Renal cortex interstitium (tissue), 11 donors: ENCODE measurements at regions not wholly inside any gene's neighbourhood (a gene's known extent, or its start where the extent isn't known, plus 50 kb on each side); places are given as distances from the start of the nearest gene placed in this dataset.
"Not testable (repeated sequence)": the region's sequence is repeated elsewhere in the genome, so short reads cannot be mapped to it uniquely, and the experiment has no call there.

Experiments
- DNase-seq, 11 donors: peaks; one replicate each; pipeline ENCODE4 v3.0.0-alpha.2; 2013; ENCODE audit warnings: low read depth in 9 of 11, low spot score in 4 of 11; ENCODE audit errors: extremely low read depth in 1 of 11

DNA sequence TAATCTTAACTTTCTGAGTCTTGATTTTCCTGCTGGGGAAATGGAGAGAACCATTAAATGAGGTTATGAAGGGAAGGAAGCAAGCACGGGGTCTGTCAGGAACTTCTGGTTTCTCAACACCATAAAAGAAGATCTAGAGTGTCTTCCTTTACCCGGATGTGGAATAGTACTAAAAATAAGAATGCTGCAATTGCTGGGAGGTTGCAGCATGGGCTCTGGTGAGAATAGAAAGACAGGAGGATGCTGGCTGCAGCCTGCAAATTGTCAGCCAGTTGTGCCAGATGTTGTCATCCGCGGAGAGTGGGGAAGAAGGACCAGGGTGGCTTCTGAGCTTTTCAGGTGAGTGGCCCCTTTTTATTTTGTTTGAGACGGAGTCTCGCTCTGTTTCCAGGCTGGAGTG lies 69.3 kb upstream of the STC2 start:
- DNase-seq = no peak

DNA sequence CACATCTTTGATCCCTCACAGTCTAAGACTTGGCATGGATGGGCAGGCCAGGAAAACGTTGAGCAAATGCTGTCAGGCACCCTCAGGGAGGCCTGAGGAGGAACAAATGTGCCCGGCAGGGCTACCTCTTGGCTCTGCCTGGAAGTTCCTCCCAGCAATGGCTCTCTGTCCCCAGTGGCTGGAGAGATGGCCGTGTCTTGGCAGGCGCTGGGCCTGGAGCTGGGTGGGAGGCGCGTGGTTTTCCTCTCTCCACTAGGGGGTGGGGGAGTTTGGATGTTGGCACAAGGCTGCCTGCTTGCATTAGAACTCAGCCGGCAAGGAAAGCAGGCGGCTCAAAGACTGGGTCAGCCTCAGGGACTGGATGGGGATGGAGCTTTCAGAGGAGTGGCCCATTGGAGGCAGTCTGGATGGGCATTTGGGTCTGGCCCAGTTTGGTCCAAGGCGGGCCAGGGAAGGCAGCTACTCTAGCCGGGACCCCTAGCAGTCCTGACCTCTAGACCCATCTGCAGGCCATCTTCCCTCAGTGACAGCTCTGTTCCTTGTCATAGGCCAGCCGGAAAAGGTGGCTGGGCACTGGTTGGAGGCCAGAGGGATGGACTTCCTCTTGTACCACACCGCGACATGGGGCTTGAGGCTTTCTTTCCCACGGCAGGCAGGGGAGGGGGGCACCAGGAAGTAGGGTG lies 68.2 kb upstream of the STC2 start:
- no peak for DNase-seq

DNA sequence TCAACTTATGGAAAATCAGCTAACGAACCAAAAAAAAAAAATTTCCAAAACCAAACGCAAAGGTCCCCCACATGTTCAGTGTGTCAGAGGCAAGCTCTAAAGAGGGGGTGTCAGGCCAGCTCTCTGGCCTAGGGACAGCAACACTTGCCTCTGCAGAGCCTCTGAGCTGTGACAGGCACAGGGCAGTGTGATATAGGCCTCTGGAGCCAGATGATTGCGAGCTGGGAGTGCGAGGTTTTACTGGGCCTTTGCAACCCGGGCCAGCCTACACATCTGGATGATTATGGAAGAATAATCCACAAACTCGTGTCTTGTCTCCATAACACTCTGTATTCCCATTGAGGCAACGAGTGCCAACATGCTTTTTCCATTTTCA lies 67.7 kb upstream of the STC2 start:
- no peak for DNase-seq

DNA sequence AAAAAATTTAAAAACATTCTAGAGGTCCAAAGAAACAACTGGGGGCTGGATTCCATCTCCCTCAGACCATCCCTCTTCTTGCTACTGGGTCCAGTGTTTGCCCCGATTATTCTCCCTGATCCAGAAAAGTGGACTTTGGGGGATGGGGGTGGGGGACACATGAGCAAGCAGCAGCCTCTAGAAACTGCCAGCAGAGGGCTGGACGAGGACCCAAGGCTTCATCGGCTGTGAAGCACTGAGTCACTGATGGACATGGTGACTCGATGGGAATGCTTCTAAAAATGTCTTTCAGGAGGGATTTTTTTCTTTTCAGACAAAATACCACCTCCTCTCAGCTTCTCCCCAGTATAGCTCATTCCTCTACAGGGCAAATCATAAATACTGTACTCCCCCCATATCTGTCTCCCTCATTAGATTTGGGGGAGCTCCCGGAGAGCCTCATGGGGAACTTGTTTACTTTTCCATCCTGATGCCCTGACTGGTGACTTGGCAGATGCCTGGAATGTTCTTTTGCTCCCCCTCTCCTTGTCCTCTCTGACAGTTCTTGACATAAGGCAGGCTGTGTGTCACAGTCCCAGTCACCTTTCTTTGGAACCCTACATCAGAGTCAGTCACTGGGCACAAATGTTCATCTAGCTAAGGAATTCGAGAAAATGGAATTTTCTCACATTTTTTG lies 67.2 kb upstream of the STC2 start:
- DNase-seq = no peak

DNA sequence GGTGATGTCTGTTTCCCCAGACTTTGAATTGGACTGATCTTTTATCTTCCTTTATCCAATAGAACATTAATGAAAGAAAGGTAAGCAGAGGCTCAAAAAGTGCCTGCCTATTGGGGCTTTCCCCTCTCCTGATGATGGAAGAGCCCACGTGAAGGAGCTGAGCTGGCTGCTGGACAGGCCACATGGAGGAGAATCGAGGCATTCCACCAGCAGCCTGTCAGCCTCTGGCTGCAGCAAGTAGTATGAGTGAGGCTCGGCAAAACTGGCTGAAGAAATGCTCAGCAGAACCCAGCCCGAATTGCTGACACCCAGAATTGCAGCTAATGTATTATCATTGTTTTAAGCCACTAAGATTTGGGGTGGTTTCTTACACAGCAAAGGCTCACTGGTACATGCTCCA lies 66.5 kb upstream of the STC2 start:
- DNase-seq = no peak

DNA sequence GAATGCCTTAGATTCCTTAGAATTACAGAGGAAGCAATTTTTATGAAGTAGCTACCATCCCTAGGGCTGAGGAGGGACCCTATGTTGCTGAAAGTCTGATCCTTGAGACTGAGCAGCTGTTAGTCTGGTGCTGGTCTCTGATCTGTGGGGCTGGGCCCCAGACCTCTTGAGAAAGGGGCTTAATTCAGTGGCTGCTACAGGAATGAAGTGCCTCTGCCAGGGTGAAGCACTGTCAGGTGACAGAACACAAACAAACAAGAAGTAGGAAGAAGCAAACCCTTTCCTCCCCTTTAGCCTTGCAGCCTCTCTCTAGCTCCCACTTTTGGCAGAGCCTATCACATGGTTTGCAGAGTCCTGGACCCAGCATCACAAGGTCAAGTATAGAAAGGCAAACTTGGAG lies 64.0 kb upstream of the STC2 start:
- no peak for DNase-seq

DNA sequence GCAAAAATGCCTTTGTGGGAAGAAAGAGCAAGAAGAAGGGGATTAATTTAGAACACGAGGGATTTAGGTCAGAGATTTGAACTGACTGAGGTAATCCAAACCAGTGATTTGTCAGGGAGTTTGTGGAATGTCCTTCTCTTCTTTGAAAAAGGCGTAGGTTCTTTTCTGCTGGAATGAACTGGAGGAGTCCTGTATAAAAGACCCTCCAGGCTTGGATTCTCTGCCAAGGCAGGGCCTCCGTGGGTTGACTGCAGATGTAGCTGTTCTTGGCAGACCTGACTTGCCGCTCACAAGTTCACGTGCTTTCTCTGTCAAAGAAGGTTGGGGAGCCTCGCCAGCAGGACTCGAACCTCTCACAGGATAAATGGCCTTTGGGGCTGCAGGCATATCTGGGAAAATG lies 62.8 kb upstream of the STC2 start:
- DNase-seq = no peak

DNA sequence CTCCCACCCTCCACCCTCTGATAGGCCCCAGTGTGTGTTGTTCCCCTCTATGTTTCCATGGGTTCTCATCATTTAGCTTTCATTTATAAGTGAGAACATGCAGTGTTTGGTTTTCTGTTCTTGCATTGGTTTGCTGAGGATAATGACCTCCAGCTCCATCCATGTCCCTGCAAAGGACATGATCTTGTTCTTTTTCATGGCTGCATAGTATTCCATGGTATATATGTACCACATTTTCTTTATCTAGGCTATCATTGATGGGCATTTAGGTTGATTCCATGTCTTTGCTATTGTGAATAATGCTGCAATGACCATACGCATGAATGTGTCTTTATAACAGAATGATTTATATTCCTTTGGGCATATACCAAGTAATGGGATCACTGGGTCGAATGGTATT lies 59.1 kb upstream of the STC2 start:
- DNase-seq = not testable (repeated sequence)

DNA sequence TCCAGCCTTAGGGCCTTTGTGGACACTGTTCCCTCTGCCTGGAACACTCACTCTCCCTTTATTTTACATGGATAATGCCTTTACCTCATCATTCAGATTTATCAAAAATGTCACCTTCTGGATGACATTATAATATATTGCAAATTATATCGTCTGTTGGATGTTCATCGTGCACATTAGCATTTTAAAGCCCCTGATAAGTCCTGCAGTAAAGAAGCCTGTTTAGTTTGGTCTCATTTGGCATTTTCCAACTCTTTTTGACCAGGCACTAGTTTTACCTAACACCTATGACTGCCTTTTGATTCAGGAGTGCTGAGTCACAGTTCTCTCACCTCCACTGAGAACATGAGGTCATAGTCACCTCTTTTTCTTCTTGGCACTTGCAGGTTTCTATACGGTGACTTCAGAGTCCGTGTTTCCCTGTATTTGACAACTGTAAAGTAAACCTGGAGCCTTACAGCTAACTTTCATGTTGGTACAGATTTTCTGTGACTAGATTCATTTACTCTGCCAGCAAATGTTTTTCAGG lies 57.7 kb upstream of the STC2 start:
- no peak for DNase-seq

DNA sequence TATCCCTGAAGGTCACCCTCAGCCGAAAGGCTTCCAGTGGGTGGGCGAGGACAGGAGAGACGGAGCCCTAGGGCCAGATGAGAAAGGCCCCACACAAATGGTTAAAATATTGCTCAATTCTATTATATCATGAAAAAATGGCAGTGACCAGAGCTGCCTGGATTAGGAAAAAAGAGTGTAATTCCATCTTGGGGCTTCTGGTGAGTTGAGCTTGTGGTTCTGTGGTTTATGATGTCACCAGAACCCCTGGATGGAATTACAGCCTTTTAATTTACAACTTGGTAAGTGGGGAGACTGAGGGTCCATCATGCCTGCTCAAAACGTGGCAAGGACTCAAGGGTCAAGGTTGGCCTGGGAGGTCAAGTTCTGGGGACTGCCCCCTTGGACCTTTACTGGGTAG lies 55.5 kb upstream of the STC2 start:
- DNase-seq = no peak

DNA sequence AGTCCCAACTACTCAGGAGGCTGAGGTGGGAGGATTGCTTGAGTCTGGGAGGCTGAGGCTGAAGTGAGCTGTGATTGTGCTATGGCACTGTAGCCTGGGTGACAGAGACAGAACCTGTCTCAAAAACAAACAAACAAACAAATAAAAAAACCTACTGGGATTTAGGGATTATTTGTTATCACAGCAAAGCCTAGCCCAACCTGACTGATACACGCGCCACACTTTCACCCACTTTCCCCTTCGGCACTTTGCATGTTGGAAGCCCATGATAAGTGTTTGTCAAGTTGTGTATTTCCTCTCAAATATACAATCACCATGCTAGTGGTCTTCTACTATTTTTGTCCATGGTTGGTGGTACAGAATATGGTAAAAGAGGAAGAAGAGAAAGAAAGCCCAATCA lies 50.5 kb upstream of the STC2 start:
- no peak for DNase-seq
